HT1080 (cell line): ENCODE measurements at regions not wholly inside any gene's neighbourhood (a gene's known extent, or its start where the extent isn't known, plus 50 kb on each side); places are given as distances from the start of the nearest gene placed in this dataset.
"Not testable (repeated sequence)": the region's sequence is repeated elsewhere in the genome, so short reads cannot be mapped to it uniquely, and the experiment has no call there.

Experiments used
- DNase-seq: peaks from one replicate; pipeline ENCODE4 v3.0.0-alpha.2; 2015; ENCODE audit warnings: low read depth

GRCh38 chr13:66154354-66154753 lies 1075.8 kb downstream of the PCDH9 start:
- DNase-seq = no peak

GRCh38 chr13:66152596-66152995 lies 1077.5 kb downstream of the PCDH9 start:
- DNase-seq = no peak

GRCh38 chr13:66144357-66144756 lies 1085.8 kb downstream of the PCDH9 start:
- DNase-seq = not testable (repeated sequence)

GRCh38 chr13:66139701-66140100 lies 1090.4 kb downstream of the PCDH9 start:
- DNase-seq = no peak

- no peak for DNase-seq
These were observed 1090.9 kb downstream of the PCDH9 start for GRCh38 chr13:66139250-66139649.

GRCh38 chr13:66138172-66138811 lies 1091.8 kb downstream of the PCDH9 start:
- no peak for DNase-seq

- DNase-seq = no peak
These were observed 1092.8 kb downstream of the PCDH9 start for GRCh38 chr13:66137384-66137783.

- no peak for DNase-seq
These were observed 1101.4 kb downstream of the PCDH9 start for GRCh38 chr13:66128692-66129269.

- DNase-seq = no peak
These were observed 1101.9 kb downstream of the PCDH9 start for GRCh38 chr13:66128201-66128600.

- DNase-seq = no peak
These were observed 1112.6 kb downstream of the PCDH9 start for GRCh38 chr13:66117563-66117962.

GRCh38 chr13:66113882-66114526 lies 1116.1 kb downstream of the PCDH9 start:
- DNase-seq = no peak

GRCh38 chr13:66111628-66112027 lies 1118.5 kb downstream of the PCDH9 start:
- DNase-seq = no peak

GRCh38 chr13:66106246-66106645 lies 1123.9 kb downstream of the PCDH9 start:
- DNase-seq = no peak

- no peak for DNase-seq
These were observed 1127.3 kb downstream of the PCDH9 start for GRCh38 chr13:66102864-66103263.

GRCh38 chr13:66099825-66100224 lies 1130.3 kb downstream of the PCDH9 start:
- DNase-seq = no peak

GRCh38 chr13:66098931-66099628 lies 1131.1 kb downstream of the PCDH9 start:
- no peak for DNase-seq

GRCh38 chr13:66089711-66090110 lies 1140.4 kb downstream of the PCDH9 start:
- DNase-seq = no peak

GRCh38 chr13:66087269-66087710 lies 1142.8 kb downstream of the PCDH9 start:
- DNase-seq = no peak

- DNase-seq = no peak
These were observed 1152.9 kb downstream of the PCDH9 start for GRCh38 chr13:66077132-66077689.

GRCh38 chr13:66076417-66076816 lies 1153.7 kb downstream of the PCDH9 start:
- DNase-seq = peak; percentile 76

- no peak for DNase-seq
These were observed 1156.0 kb downstream of the PCDH9 start for GRCh38 chr13:66074018-66074615.
